ENCODE measurements at regions not wholly inside any gene's neighbourhood (a gene's known extent, or its start where the extent isn't known, plus 50 kb on each side); places are given as distances from the start of the nearest gene placed in this dataset.
A peak's percentile ranks its signal among the peaks of the same experiment; 100 is the strongest.

GRCh38 chrX:124208660-124209059, 123.8 kb upstream of the TEX13D start:
- WGBS: 57% methylated on average over 5 of the region's 5 CpGs
- intact Hi-C loops (cut with DNase I): no loop called here
- H3K27ac ChIP-seq: no peak overlapping the region

GRCh38 chrX:124209792-124210576, 122.5 kb upstream of the TEX13D start:
- Histone ChIP-seq H3K9me3 (no peaks in the 10 kb centered on the region), H3K36me3 (no peaks in the 10 kb centered on the region), H3K4me1 (replicated peaks) (no peaks in the 10 kb centered on the region), H3K4me3 (no peak overlapping the region), H3K27me3 (replicated peaks; ENCODE audit: insufficient read depth) (no peaks in the 10 kb centered on the region), H3K27ac (no peak overlapping the region)
- DNase-seq (ENCODE audit: low spot score): no peak
- 29% methylated on average over 6 of the region's 6 CpGs for WGBS
- intact Hi-C loops (cut with DNase I): no loop called here
- no peak for TF ChIP-seq POLR2AphosphoS5 (IDR thresholded peaks at IDR 0.05)
- TF ChIP-seq POLR2A (IDR thresholded peaks at IDR 0.05): no peak
- TF ChIP-seq CTCF (IDR thresholded peaks at IDR 0.05): no peak

More at GRCh38 chrX:124208660-124209059, 123.8 kb upstream of the TEX13D start:
- no peak for DNase-seq (ENCODE audit: low spot score)
- Histone ChIP-seq H3K4me3 (no peak overlapping the region), H3K36me3 (no peaks in the 10 kb centered on the region), H3K9me3 (no peaks in the 10 kb centered on the region), H3K27me3 (replicated peaks; ENCODE audit: insufficient read depth) (no peaks in the 10 kb centered on the region), H3K4me1 (replicated peaks) (no peaks in the 10 kb centered on the region)
- TF ChIP-seq POLR2AphosphoS5 (IDR thresholded peaks at IDR 0.05): no peak
- no peak for TF ChIP-seq POLR2A (IDR thresholded peaks at IDR 0.05)
- no peak for TF ChIP-seq CTCF (IDR thresholded peaks at IDR 0.05)

- intact Hi-C loops (cut with DNase I): no loop called here
- 68% methylated on average over 3 of the region's 3 CpGs for WGBS
- Histone ChIP-seq H3K9me3 (no peaks in the 10 kb centered on the region), H3K4me1 (replicated peaks) (no peaks in the 10 kb centered on the region), H3K27ac (no peak overlapping the region), H3K36me3 (no peaks in the 10 kb centered on the region), H3K27me3 (replicated peaks; ENCODE audit: insufficient read depth) (no peaks in the 10 kb centered on the region), H3K4me3 (no peak overlapping the region)
- TF ChIP-seq POLR2AphosphoS5 (IDR thresholded peaks at IDR 0.05) (no peak), CTCF (IDR thresholded peaks at IDR 0.05) (peak in 1 of 4 experiments; percentile 18)
- no peak for DNase-seq (ENCODE audit: low spot score)
These were observed 121.0 kb upstream of the TEX13D start for GRCh38 chrX:124211312-124211942.

- TF ChIP-seq POLR2A (IDR thresholded peaks at IDR 0.05): no peak
- no peak for TF ChIP-seq POLR2AphosphoS5 (IDR thresholded peaks at IDR 0.05)
- TF ChIP-seq CTCF (IDR thresholded peaks at IDR 0.05): no peak
- intact Hi-C loops (cut with DNase I): no loop called here
- H3K27me3 ChIP-seq (replicated peaks; ENCODE audit: insufficient read depth): no peaks in the 10 kb centered on the region
- WGBS: 65% methylated on average over 3 of the region's 3 CpGs
- no peaks in the 10 kb centered on the region for H3K4me1 ChIP-seq (replicated peaks)
- H3K27ac ChIP-seq: no peak overlapping the region
- no peak for DNase-seq (ENCODE audit: low spot score)
- H3K4me3 ChIP-seq: no peak overlapping the region
- H3K36me3 ChIP-seq: no peaks in the 10 kb centered on the region
- H3K9me3 ChIP-seq: no peaks in the 10 kb centered on the region
These were observed 119.8 kb upstream of the TEX13D start for GRCh38 chrX:124212622-124213021.

GRCh38 chrX:124215786-124216185, 116.7 kb upstream of the TEX13D start:
- Histone ChIP-seq H3K4me3 (no peak overlapping the region), H3K9me3 (no peaks in the 10 kb centered on the region), H3K36me3 (no peaks in the 10 kb centered on the region), H3K27ac (no peak overlapping the region), H3K4me1 (replicated peaks) (no peaks in the 10 kb centered on the region), H3K27me3 (replicated peaks; ENCODE audit: insufficient read depth) (no peaks in the 10 kb centered on the region)
- DNase-seq (ENCODE audit: low spot score): no peak
- WGBS: 97% methylated on average over 4 of the region's 4 CpGs
- intact Hi-C loops (cut with DNase I): no loop called here
- no peak for TF ChIP-seq POLR2A (IDR thresholded peaks at IDR 0.05)
- TF ChIP-seq POLR2AphosphoS5 (IDR thresholded peaks at IDR 0.05): no peak
- no peak for TF ChIP-seq CTCF (IDR thresholded peaks at IDR 0.05)
